ENCODE measurements at regions not wholly inside any gene's neighbourhood (a gene's known extent, or its start where the extent isn't known, plus 50 kb on each side); places are given as distances from the start of the nearest gene placed in this dataset.

DNA sequence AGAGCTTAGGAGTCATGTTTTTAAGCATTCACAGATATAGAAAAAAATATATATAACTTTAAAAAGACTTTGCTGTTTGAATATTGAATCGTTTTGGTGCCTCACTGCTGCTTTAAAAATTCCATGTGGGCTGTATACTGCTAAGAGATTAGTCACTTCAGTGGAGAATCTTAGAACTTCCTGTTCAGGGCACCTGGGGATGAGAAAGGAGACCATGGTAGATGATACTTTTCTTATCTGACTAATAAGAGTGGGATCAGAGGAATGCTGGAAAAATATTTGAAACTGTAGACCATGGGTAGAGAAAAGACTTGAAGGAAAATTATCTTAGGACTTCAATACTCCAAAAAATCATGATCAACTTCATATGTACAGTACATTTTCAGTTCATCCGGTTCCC, 442.2 kb upstream of the SETBP1 start:
- Histone ChIP-seq H3K27me3 (replicated peaks; ENCODE audit: control insufficient read depth, insufficient read depth, low read length) (no peaks in the 10 kb centered on the region), H3K4me3 (replicated peaks; ENCODE audit: low read depth, low read length) (no peak overlapping the region), H3K36me3 (ENCODE audit: control insufficient read depth, insufficient read depth, low read length) (no peaks in the 10 kb centered on the region)
- TF ChIP-seq CTCF (IDR thresholded peaks at IDR 0.05; ENCODE audit: insufficient read depth, low read length, poor library complexity, severe bottlenecking), result no peak
- DNase-seq (ENCODE audit: extremely low read depth, insufficient read length), result no peak

GRCh38 chr18:44238911-44239310, 441.8 kb upstream of the SETBP1 start:
- no peak for DNase-seq (ENCODE audit: extremely low read depth, insufficient read length)
- TF ChIP-seq CTCF (IDR thresholded peaks at IDR 0.05; ENCODE audit: insufficient read depth, low read length, poor library complexity, severe bottlenecking), result no peak
- H3K27me3 ChIP-seq (replicated peaks; ENCODE audit: control insufficient read depth, insufficient read depth, low read length), result no peaks in the 10 kb centered on the region
- H3K4me3 ChIP-seq (replicated peaks; ENCODE audit: low read depth, low read length), result no peak overlapping the region
- H3K36me3 ChIP-seq (ENCODE audit: control insufficient read depth, insufficient read depth, low read length), result no peaks in the 10 kb centered on the region

DNA sequence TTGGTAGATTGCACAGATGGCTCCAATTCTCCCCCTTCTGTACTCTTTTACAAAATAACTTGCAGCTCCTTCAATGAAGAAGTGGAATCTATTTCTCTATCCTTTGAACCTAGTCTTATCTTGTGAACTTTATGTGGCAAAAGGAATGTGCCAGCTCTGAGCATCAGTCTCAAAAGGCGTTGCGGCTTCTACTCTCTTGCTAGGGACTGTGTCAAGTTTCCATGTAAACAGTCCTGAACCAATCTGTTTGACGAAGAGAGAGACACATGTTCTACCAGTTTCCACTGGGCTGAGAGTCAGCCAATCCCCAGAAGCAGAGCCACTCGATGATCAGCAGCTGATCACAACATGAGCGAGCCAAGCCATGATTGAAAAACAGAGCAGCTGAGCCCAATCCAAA, 439.7 kb upstream of the SETBP1 start:
- TF ChIP-seq CTCF (IDR thresholded peaks at IDR 0.05; ENCODE audit: insufficient read depth, low read length, poor library complexity, severe bottlenecking), result no peak
- Histone ChIP-seq H3K36me3 (ENCODE audit: control insufficient read depth, insufficient read depth, low read length) (no peaks in the 10 kb centered on the region), H3K4me3 (replicated peaks; ENCODE audit: low read depth, low read length) (no peak overlapping the region), H3K27me3 (replicated peaks; ENCODE audit: control insufficient read depth, insufficient read depth, low read length) (no peaks in the 10 kb centered on the region)
- no peak for DNase-seq (ENCODE audit: extremely low read depth, insufficient read length)

DNA sequence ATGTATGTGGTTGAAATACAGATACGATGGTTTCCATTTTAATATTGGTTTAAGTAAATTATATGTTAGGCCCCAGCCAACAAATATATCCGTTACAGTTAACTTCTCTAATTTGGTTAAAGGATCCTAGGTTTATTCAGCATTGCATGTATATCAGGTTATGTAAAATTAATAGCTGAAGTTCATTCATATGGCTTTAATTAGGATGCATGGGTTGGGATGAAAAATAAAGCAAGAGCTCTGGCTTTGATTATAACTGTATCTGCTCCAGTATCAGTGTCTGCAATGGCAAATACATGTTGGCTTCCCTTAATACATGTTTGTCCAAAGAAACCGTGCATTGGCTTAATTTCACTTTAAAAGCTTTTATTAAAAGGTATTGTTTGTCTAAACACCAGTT, 435.7 kb upstream of the SETBP1 start:
- Histone ChIP-seq H3K4me3 (replicated peaks; ENCODE audit: low read depth, low read length) (no peak overlapping the region), H3K27me3 (replicated peaks; ENCODE audit: control insufficient read depth, insufficient read depth, low read length) (no peaks in the 10 kb centered on the region), H3K36me3 (ENCODE audit: control insufficient read depth, insufficient read depth, low read length) (no peaks in the 10 kb centered on the region)
- no peak for DNase-seq (ENCODE audit: extremely low read depth, insufficient read length)
- TF ChIP-seq CTCF (IDR thresholded peaks at IDR 0.05; ENCODE audit: insufficient read depth, low read length, poor library complexity, severe bottlenecking), result no peak

DNA sequence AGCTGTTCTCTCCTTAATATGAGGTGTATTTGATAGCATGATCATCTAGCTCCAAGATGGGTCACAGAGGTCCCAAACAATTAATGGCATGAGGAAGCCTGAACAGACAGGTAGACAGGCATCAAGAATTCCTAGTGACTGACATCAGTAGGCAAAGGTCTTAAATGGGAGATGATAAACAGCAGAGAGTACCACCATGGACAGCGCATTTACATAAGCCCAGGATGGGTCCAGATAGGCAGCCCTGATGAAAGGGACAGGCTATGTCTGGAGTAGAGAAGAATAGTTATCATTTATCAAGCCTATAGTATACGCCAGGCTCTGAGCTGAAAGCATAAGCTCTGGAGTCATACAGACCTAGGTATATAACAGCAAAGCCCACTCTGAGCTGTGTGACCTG, 434.7 kb upstream of the SETBP1 start:
- DNase-seq (ENCODE audit: extremely low read depth, insufficient read length), result no peak
- TF ChIP-seq CTCF (IDR thresholded peaks at IDR 0.05; ENCODE audit: insufficient read depth, low read length, poor library complexity, severe bottlenecking), result no peak

DNA sequence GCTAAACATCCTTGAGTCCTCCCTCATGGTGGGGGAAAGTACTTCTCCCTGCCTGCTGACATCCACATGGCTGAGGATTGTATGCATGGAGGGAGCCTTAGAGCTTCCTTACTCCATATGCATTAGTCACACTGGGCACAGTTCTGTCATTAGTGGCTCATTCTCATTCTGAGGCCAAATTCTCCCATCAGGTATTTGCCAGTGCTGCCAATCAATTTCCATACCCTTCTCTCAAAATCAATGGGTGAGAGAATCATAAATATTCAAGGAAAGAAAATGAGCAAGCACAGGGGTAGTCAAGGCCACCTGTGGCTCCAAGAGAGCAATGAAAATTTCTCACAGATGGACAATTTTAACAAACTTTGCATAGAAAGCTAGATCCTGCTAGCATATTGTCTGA, 422.6 kb upstream of the SETBP1 start:
- no peak for DNase-seq (ENCODE audit: extremely low read depth, insufficient read length)
- no peak overlapping the region for H3K4me3 ChIP-seq (replicated peaks; ENCODE audit: low read depth, low read length)
- TF ChIP-seq CTCF (IDR thresholded peaks at IDR 0.05; ENCODE audit: insufficient read depth, low read length, poor library complexity, severe bottlenecking), result no peak
- H3K27me3 ChIP-seq (replicated peaks; ENCODE audit: control insufficient read depth, insufficient read depth, low read length), result no peaks in the 10 kb centered on the region
- H3K36me3 ChIP-seq (ENCODE audit: control insufficient read depth, insufficient read depth, low read length), result no peaks in the 10 kb centered on the region

More for the DNA sequence above, 434.7 kb upstream of the SETBP1 start:
- Histone ChIP-seq H3K36me3 (ENCODE audit: control insufficient read depth, insufficient read depth, low read length) (no peaks in the 10 kb centered on the region), H3K4me3 (replicated peaks; ENCODE audit: low read depth, low read length) (no peak overlapping the region), H3K27me3 (replicated peaks; ENCODE audit: control insufficient read depth, insufficient read depth, low read length) (no peaks in the 10 kb centered on the region)

All from GM06990 (cell line).